ENCODE measurements at regions not wholly inside any gene's neighbourhood (a gene's known extent, or its start where the extent isn't known, plus 50 kb on each side); places are given as distances from the start of the nearest gene placed in this dataset.

DNA sequence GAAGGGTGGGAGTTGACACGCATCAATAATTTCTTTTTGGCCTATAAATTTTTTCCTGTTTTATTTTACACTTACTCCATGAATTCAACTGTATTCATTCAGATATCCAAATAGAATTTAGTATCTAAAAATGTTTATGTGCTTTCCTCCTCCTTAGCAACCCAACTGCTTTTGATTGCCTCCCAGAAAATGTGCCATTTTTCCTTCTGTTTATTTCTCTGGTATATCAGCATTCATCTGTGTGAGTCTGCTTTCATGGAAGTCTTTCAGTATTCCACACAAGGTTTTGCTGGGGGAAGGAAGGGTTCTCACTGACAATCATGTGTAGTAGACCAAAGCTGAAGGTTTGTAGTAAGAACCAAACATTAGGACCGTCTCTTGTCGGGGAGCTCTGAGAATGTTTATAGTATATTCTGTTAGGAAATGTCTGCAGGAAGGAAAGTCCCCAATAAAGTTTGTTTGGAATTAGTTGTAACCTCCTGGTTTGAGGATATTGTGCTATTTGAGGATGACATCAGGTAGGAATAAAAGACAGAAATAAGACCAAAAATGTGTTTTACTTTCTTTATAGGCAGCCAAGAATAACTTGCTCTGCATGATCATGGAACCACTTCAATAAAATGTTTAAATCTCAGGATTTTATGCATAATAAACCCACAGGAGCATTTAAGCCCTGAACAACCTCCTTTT is 673.6 kb upstream of the INTU start:
- no peak overlapping the region for H3K4me3 ChIP-seq (ENCODE audit: low read depth, low read length)
- TF ChIP-seq, protein P1, sequence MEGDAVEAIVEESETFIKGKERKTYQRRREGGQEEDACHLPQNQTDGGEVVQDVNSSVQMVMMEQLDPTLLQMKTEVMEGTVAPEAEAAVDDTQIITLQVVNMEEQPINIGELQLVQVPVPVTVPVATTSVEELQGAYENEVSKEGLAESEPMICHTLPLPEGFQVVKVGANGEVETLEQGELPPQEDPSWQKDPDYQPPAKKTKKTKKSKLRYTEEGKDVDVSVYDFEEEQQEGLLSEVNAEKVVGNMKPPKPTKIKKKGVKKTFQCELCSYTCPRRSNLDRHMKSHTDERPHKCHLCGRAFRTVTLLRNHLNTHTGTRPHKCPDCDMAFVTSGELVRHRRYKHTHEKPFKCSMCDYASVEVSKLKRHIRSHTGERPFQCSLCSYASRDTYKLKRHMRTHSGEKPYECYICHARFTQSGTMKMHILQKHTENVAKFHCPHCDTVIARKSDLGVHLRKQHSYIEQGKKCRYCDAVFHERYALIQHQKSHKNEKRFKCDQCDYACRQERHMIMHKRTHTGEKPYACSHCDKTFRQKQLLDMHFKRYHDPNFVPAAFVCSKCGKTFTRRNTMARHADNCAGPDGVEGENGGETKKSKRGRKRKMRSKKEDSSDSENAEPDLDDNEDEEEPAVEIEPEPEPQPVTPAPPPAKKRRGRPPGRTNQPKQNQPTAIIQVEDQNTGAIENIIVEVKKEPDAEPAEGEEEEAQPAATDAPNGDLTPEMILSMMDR (conservative IDR thresholded peaks at IDR 0.05; ENCODE audit: low read depth, low read length) = no peak
- no peak for DNase-seq (ENCODE audit: low read depth)

DNA sequence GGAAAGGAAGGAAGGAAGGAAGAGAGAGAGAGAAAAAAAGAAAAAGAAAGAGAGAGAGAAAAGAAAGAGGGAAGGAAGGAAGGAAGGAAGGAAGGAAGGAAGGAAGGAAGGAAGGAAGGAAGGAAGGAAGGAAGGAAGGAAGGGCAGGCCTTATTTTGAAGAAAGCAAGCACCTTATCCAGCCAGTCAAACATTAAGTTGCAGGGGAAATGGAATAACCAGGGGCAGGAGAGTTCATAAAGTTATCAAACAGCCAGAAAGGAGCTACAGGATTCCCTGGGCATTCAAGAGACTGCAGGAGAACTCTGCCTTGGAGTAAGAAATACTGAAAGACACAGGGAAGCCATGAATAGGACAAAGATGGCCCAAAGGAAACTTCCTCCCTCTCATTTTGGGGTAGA is 672.0 kb upstream of the INTU start:
- no peak overlapping the region for H3K4me3 ChIP-seq (ENCODE audit: low read depth, low read length)
- TF ChIP-seq, protein P1 (conservative IDR thresholded peaks at IDR 0.05; ENCODE audit: low read depth, low read length) = no peak
- DNase-seq (ENCODE audit: low read depth) = no peak

DNA sequence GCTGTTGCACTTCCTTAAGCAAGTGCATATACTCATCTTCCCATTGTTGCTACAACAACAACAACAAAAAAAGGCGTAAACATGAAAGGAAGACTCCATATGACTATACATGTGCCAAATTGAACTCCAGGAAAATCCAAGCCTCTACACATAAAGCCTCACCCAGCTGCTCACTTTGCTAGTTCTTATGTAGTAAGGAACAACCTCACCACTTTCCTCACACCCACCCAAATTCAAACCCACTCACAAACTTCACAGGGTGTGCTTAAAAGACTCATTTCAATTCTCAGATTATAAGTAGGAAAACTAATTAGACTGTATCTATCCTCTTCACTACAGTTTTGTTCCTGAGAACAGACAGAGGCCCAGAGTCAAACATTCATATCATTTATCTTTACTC is 671.1 kb upstream of the INTU start:
- H3K4me3 ChIP-seq (ENCODE audit: low read depth, low read length) = no peak overlapping the region
- TF ChIP-seq, protein P1 (conservative IDR thresholded peaks at IDR 0.05; ENCODE audit: low read depth, low read length) = no peak
- DNase-seq (ENCODE audit: low read depth) = no peak

DNA sequence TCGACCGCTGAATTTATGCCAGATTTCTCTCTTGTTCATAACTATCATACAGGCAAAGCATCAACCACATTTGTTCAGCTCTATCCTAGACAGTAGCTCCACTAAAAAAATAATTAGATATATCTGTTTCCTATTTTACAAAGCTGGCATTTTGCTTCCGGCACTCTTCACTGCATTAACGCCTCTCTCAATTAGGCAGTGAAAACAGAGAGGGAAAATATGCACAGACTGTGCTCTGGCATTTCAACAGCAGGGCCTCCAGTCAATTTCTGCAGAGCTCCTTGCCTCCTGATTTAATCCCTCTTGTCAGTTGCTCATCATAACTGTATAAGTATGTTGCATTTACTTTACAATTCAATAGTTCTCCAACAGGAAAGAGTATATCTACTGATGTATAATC is 666.9 kb upstream of the INTU start:
- no peak for DNase-seq (ENCODE audit: low read depth)
- TF ChIP-seq, protein P1 (conservative IDR thresholded peaks at IDR 0.05; ENCODE audit: low read depth, low read length) = no peak
- H3K4me3 ChIP-seq (ENCODE audit: low read depth, low read length) = no peak overlapping the region

DNA sequence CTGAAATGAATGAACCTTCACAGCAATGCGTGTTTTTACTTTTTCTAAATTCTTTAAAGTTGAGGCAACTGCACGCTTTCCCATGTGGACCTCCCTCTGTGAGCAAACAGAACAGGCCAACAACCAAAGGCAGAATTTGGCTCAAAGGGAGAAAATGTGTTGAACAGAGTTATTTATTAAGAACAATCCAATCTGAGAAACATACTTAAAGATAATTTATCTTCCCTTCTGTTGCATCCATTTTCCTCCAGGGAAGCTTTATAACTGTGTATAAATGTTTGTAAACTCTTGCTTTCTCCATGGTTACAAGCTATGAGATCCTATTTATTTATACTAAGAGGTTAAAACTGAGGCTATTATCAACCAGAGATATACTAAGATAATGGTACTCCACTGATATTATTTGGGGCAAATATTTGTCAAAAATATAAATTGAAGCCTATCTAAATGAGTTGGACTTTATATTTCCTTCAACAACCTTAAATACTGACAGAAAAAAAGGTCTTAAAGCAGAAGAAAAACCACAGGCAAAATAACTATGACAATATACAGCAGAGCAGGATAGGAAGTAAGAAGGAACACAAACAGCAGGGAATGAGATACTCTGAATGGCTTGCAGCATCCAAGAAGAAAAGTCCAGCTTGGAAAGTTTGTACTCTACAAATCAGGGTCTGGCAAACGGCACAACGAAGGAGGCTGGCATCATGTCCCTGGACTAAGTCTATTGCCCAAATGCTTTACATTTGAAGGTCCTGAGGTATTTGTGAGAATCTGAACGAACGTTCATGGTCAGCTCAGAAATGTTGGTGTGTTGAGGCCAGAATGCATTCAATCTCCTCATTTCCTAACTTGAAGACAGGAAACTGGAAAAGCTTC is 663.2 kb upstream of the INTU start:
- no peak for DNase-seq (ENCODE audit: low read depth)
- no peak overlapping the region for H3K4me3 ChIP-seq (ENCODE audit: low read depth, low read length)
- TF ChIP-seq, protein P1 (conservative IDR thresholded peaks at IDR 0.05; ENCODE audit: low read depth, low read length) = no peak

DNA sequence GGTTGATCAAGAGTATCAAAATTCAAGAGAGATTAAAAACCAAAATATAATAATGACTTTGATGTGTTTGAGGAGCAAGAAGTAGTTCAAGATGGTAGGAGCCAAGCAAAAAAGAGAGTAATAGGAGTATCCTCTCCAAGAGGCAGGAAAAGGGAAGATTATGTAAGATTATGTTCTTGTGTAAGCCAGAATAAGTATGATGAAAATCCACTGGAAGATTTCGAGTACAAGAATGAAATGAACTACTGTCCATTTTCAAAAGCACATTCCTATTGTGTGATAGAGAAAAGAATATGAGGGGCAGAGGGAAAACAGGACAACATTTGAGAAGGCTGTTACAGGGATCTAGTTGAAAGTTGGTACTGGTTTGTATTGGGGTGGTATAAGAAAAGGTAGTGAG is 659.6 kb upstream of the INTU start:
- TF ChIP-seq, protein P1 (conservative IDR thresholded peaks at IDR 0.05; ENCODE audit: low read depth, low read length) = no peak
- no peak overlapping the region for H3K4me3 ChIP-seq (ENCODE audit: low read depth, low read length)
- DNase-seq (ENCODE audit: low read depth) = no peak
